GM12875 (cell line): ENCODE measurements at regions not wholly inside any gene's neighbourhood (a gene's known extent, or its start where the extent isn't known, plus 50 kb on each side); places are given as distances from the start of the nearest gene placed in this dataset.
A peak's percentile ranks its signal among the peaks of the same experiment; 100 is the strongest.

Experiments
- H3K4me3 ChIP-seq: one replicate; pipeline ENCODE4 v1.5.1; 2011; ENCODE audit warnings: low read depth, low read length, control low read depth
- TF ChIP-seq, protein P1 (sequence below): IDR thresholded peaks from 2 replicates; pipeline ENCODE4 v1.5.1; 2011; ENCODE audit warnings: low read depth, mild to moderate bottlenecking, control low read depth, inconsistent platforms, low read length, moderate library complexity, borderline replicate concordance; ENCODE audit not compliant: insufficient read depth

- TF ChIP-seq, protein P1, sequence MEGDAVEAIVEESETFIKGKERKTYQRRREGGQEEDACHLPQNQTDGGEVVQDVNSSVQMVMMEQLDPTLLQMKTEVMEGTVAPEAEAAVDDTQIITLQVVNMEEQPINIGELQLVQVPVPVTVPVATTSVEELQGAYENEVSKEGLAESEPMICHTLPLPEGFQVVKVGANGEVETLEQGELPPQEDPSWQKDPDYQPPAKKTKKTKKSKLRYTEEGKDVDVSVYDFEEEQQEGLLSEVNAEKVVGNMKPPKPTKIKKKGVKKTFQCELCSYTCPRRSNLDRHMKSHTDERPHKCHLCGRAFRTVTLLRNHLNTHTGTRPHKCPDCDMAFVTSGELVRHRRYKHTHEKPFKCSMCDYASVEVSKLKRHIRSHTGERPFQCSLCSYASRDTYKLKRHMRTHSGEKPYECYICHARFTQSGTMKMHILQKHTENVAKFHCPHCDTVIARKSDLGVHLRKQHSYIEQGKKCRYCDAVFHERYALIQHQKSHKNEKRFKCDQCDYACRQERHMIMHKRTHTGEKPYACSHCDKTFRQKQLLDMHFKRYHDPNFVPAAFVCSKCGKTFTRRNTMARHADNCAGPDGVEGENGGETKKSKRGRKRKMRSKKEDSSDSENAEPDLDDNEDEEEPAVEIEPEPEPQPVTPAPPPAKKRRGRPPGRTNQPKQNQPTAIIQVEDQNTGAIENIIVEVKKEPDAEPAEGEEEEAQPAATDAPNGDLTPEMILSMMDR = no peak
- no peak overlapping the region for H3K4me3 ChIP-seq
Observed at GRCh38 chr2:736939-737338, 59.7 kb upstream of the TMEM18 start.

- TF ChIP-seq, protein P1 = 0 out of 2 replicates have a peak, but pooled peaks have one; percentile 6
- H3K4me3 ChIP-seq = no peak overlapping the region
Observed at GRCh38 chr2:735670-736218, 58.5 kb upstream of the TMEM18 start.

DNA sequence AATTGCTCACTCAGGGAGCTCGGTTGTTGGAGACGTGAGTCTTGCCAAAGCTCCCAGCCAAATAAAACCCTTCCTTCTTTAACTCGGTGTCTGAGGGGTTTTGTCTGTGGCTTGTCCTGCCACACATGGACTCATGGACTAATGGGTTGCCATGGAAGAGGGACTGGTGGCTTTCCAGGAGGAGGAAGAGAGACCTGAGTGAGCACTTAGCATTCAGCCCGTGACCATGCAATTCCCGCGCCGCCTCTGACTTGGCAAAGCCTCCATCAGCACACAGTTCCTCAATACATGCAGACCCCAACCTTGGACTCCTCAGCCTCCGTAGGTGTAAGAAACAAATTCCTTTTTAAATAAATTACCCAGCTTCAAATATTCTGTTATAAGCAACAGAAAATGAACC is 57.3 kb upstream of the TMEM18 start:
- TF ChIP-seq, protein P1 = no peak

DNA sequence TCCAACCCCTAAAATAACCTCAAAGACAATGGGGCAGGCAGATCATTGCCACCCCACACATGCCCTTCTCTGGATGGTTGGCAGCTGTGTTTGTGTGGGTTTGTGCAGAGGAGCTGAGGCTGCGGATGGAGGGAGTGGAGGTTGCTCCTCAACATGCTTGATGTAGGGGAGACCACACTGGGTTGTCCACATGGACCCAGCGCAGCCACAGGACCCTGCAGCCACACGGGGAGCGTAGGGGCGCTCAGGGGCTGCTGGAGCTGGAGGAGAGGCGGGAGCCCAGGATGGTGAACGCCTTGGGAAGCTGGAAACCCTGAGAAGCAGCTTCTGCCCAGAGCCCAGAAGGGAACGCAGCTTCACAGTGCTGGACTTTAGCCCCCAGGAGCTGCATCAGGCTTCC is 56.3 kb upstream of the TMEM18 start:
- H3K4me3 ChIP-seq = no peak overlapping the region
- TF ChIP-seq, protein P1 = no peak

More for the DNA sequence above, 57.3 kb upstream of the TMEM18 start:
- H3K4me3 ChIP-seq = no peak overlapping the region

GRCh38 chr2:733001-733400 is 55.8 kb upstream of the TMEM18 start:
- TF ChIP-seq, protein P1 = no peak
- H3K4me3 ChIP-seq = no peak overlapping the region

GRCh38 chr2:731711-732110 is 54.5 kb upstream of the TMEM18 start:
- TF ChIP-seq, protein P1 = no peak
- H3K4me3 ChIP-seq = no peak overlapping the region

DNA sequence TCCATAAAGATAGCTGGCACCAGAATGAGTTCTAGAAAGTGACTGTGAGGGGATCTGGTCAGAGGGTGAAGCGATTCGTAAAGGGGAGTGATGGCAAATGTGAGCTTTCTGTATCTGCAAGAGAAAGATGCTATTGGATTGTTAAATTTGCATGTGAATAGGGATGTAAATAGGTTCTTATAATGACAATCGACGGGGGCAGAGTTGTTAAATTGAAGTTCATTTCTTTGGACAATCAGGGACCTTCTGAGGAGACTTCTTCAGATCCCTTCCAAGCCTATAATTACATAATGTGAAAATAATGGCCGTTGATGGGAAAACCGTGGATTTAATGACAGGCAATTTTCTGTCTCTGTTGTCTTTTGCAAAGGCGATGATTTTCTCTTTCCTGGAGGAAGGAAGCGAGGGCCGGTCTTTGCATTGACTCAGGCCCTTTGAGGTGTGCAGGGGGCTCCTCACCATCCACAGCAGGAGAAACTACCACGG is 52.2 kb upstream of the TMEM18 start:
- TF ChIP-seq, protein P1 = no peak

More for the DNA sequence above, 52.2 kb upstream of the TMEM18 start:
- H3K4me3 ChIP-seq = no peak overlapping the region
